SK-N-SH (cell line): ENCODE measurements at regions not wholly inside any gene's neighbourhood (a gene's known extent, or its start where the extent isn't known, plus 50 kb on each side); places are given as distances from the start of the nearest gene placed in this dataset.

Experiments used
- FOXJ3 ChIP-seq: sonication (generic); formaldehyde crosslinking; IDR thresholded peaks from 2 replicates; pipeline ENCODE4 v1.5.1; 2020; ENCODE audit warnings: mild to moderate bottlenecking, missing genetic modification reagents
- POLR2AphosphoS5 ChIP-seq: IDR thresholded peaks from 2 replicates; pipeline ENCODE4 v1.6.1; 2012; ENCODE audit warnings: low read depth, low read length
- TF ChIP-seq, protein P1 (sequence below): fragments of 200-600 bp; sonication (generic); IDR thresholded peaks from 2 replicates; pipeline ENCODE4 v1.6.1; 2017; ENCODE audit warnings: antibody characterized with exemption, mild to moderate bottlenecking, moderate library complexity

GRCh38 chr15:31953478-31953877, 76.8 kb upstream of the CHRNA7 start:
- TF ChIP-seq, protein P1, sequence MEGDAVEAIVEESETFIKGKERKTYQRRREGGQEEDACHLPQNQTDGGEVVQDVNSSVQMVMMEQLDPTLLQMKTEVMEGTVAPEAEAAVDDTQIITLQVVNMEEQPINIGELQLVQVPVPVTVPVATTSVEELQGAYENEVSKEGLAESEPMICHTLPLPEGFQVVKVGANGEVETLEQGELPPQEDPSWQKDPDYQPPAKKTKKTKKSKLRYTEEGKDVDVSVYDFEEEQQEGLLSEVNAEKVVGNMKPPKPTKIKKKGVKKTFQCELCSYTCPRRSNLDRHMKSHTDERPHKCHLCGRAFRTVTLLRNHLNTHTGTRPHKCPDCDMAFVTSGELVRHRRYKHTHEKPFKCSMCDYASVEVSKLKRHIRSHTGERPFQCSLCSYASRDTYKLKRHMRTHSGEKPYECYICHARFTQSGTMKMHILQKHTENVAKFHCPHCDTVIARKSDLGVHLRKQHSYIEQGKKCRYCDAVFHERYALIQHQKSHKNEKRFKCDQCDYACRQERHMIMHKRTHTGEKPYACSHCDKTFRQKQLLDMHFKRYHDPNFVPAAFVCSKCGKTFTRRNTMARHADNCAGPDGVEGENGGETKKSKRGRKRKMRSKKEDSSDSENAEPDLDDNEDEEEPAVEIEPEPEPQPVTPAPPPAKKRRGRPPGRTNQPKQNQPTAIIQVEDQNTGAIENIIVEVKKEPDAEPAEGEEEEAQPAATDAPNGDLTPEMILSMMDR = no peak
- no peak for TF ChIP-seq FOXJ3 (CRISPR knock-in tag)
- no peak for TF ChIP-seq POLR2AphosphoS5
